HG02678 (cell line): ENCODE measurements at regions not wholly inside any gene's neighbourhood (a gene's known extent, or its start where the extent isn't known, plus 50 kb on each side); places are given as distances from the start of the nearest gene placed in this dataset.

Experiments used
- ATAC-seq: cut with Tn5 transposase; IDR thresholded peaks from one replicate; pipeline ENCODE4 v1.9.1; 2021; ENCODE audit warnings: mild to moderate bottlenecking, moderate library complexity; ENCODE audit not compliant: unreplicated experiment

GRCh38 chr20:24116611-24117010 is 128.0 kb upstream of the GGTLC1 start:
- ATAC-seq, result no peak

GRCh38 chr20:24112360-24112759 is 123.8 kb upstream of the GGTLC1 start:
- ATAC-seq, result no peak

- no peak for ATAC-seq
Measured at GRCh38 chr20:24111858-24112257, 123.3 kb upstream of the GGTLC1 start.

GRCh38 chr20:24109537-24109936 is 121.0 kb upstream of the GGTLC1 start:
- ATAC-seq, result no peak

GRCh38 chr20:24109008-24109407 is 120.4 kb upstream of the GGTLC1 start:
- no peak for ATAC-seq

GRCh38 chr20:24108581-24108980 is 120.0 kb upstream of the GGTLC1 start:
- ATAC-seq, result no peak

GRCh38 chr20:24106801-24107445 is 118.3 kb upstream of the GGTLC1 start:
- ATAC-seq, result no peak

- ATAC-seq, result no peak
Measured at GRCh38 chr20:24106150-24106800, 117.7 kb upstream of the GGTLC1 start.

GRCh38 chr20:24102749-24103333 is 114.3 kb upstream of the GGTLC1 start:
- no peak for ATAC-seq

- no peak for ATAC-seq
Measured at GRCh38 chr20:24102290-24102689, 113.7 kb upstream of the GGTLC1 start.

- no peak for ATAC-seq
Measured at GRCh38 chr20:24100370-24101011, 111.9 kb upstream of the GGTLC1 start.

- ATAC-seq, result no peak
Measured at GRCh38 chr20:24098886-24099285, 110.3 kb upstream of the GGTLC1 start.

- ATAC-seq, result no peak
Measured at GRCh38 chr20:24097506-24098245, 109.1 kb upstream of the GGTLC1 start.

- ATAC-seq, result no peak
Measured at GRCh38 chr20:24096864-24097450, 108.4 kb upstream of the GGTLC1 start.

- no peak for ATAC-seq
Measured at GRCh38 chr20:24096264-24096663, 107.7 kb upstream of the GGTLC1 start.

GRCh38 chr20:24095756-24096155 is 107.2 kb upstream of the GGTLC1 start:
- ATAC-seq, result no peak

GRCh38 chr20:24095303-24095702 is 106.7 kb upstream of the GGTLC1 start:
- no peak for ATAC-seq

- ATAC-seq, result no peak
Measured at GRCh38 chr20:24089576-24089975, 101.0 kb upstream of the GGTLC1 start.

- ATAC-seq, result no peak
Measured at GRCh38 chr20:24086121-24086520, 97.5 kb upstream of the GGTLC1 start.

GRCh38 chr20:24084281-24084680 is 95.7 kb upstream of the GGTLC1 start:
- no peak for ATAC-seq

- ATAC-seq, result no peak
Measured at GRCh38 chr20:24081077-24081476, 92.5 kb upstream of the GGTLC1 start.
